ENCODE measurements at regions not wholly inside any gene's neighbourhood (a gene's known extent, or its start where the extent isn't known, plus 50 kb on each side); places are given as distances from the start of the nearest gene placed in this dataset.

GRCh38 chr5:143484601-143485000 is 81.1 kb upstream of the NR3C1 start:
- Histone ChIP-seq H3K36me3 (ENCODE audit: insufficient read depth, low read length) (no peaks in the 10 kb centered on the region), H3K27ac (ENCODE audit: low read depth, low read length) (no peak overlapping the region), H3K27me3 (ENCODE audit: insufficient read depth, low read length) (no peaks in the 10 kb centered on the region), H3K4me3 (ENCODE audit: low read depth, low read length) (no peak overlapping the region), H3K79me2 (ENCODE audit: control insufficient read depth, insufficient read depth, low read length, unreplicated experiment) (no peaks in the 10 kb centered on the region), H2AFZ (ENCODE audit: low read length, unreplicated experiment) (no peak overlapping the region), H3K4me1 (ENCODE audit: control insufficient read depth, insufficient read depth, low read length, unreplicated experiment) (no peaks in the 10 kb centered on the region)

GRCh38 chr5:143481697-143482531 is 78.4 kb upstream of the NR3C1 start:
- Histone ChIP-seq H3K27me3 (ENCODE audit: insufficient read depth, low read length) (no peaks in the 10 kb centered on the region), H3K4me3 (ENCODE audit: low read depth, low read length) (no peak overlapping the region), H3K79me2 (ENCODE audit: control insufficient read depth, insufficient read depth, low read length, unreplicated experiment) (no peaks in the 10 kb centered on the region), H2AFZ (ENCODE audit: low read length, unreplicated experiment) (no peak overlapping the region), H3K36me3 (ENCODE audit: insufficient read depth, low read length) (no peaks in the 10 kb centered on the region), H3K27ac (ENCODE audit: low read depth, low read length) (no peak overlapping the region), H3K4me1 (ENCODE audit: control insufficient read depth, insufficient read depth, low read length, unreplicated experiment) (no peaks in the 10 kb centered on the region)

DNA sequence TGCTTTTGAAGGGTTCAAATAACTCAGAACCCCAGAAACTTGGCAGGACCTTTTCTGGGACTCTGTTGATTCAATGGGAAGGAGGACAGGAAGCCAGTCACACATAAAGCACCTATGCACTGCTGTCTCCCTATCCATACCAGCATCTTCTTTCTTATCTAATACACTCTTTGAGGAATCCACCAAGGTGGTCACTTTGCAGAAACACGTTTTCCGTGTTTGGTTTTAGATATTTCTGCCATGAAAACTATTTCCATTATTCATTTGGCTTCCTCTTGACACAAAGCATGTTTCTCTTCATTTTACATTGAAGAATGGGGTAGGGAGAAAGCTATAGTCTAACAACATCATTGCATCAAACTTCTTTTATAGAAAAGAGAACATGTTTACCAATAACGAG is 76.5 kb upstream of the NR3C1 start:
- Histone ChIP-seq H3K4me3 (ENCODE audit: low read depth, low read length) (no peak overlapping the region), H3K27ac (ENCODE audit: low read depth, low read length) (no peak overlapping the region), H3K79me2 (ENCODE audit: control insufficient read depth, insufficient read depth, low read length, unreplicated experiment) (no peaks in the 10 kb centered on the region), H3K36me3 (ENCODE audit: insufficient read depth, low read length) (no peaks in the 10 kb centered on the region), H3K27me3 (ENCODE audit: insufficient read depth, low read length) (no peaks in the 10 kb centered on the region), H3K4me1 (ENCODE audit: control insufficient read depth, insufficient read depth, low read length, unreplicated experiment) (no peaks in the 10 kb centered on the region), H2AFZ (ENCODE audit: low read length, unreplicated experiment) (no peak overlapping the region)

- H3K4me3 ChIP-seq (ENCODE audit: low read depth, low read length): no peak overlapping the region
- no peak overlapping the region for H3K27ac ChIP-seq (ENCODE audit: low read depth, low read length)
- no peaks in the 10 kb centered on the region for H3K79me2 ChIP-seq (ENCODE audit: control insufficient read depth, insufficient read depth, low read length, unreplicated experiment)
- H2AFZ ChIP-seq (ENCODE audit: low read length, unreplicated experiment): no peak overlapping the region
- no peaks in the 10 kb centered on the region for H3K4me1 ChIP-seq (ENCODE audit: control insufficient read depth, insufficient read depth, low read length, unreplicated experiment)
- H3K27me3 ChIP-seq (ENCODE audit: insufficient read depth, low read length): no peaks in the 10 kb centered on the region
- no peaks in the 10 kb centered on the region for H3K36me3 ChIP-seq (ENCODE audit: insufficient read depth, low read length)
Measured at GRCh38 chr5:143479394-143479793, 75.9 kb upstream of the NR3C1 start.

- H3K4me1 ChIP-seq (ENCODE audit: control insufficient read depth, insufficient read depth, low read length, unreplicated experiment): peaks cover 3% of the 10 kb centered on the region
- H3K36me3 ChIP-seq (ENCODE audit: insufficient read depth, low read length): no peaks in the 10 kb centered on the region
- H2AFZ ChIP-seq (ENCODE audit: low read length, unreplicated experiment): no peak overlapping the region
- no peaks in the 10 kb centered on the region for H3K79me2 ChIP-seq (ENCODE audit: control insufficient read depth, insufficient read depth, low read length, unreplicated experiment)
- no peak overlapping the region for H3K27ac ChIP-seq (ENCODE audit: low read depth, low read length)
- H3K27me3 ChIP-seq (ENCODE audit: insufficient read depth, low read length): no peaks in the 10 kb centered on the region
- no peak overlapping the region for H3K4me3 ChIP-seq (ENCODE audit: low read depth, low read length)
Measured at GRCh38 chr5:143476601-143477211, 73.2 kb upstream of the NR3C1 start.

- no peaks in the 10 kb centered on the region for H3K36me3 ChIP-seq (ENCODE audit: insufficient read depth, low read length)
- no peak overlapping the region for H3K27ac ChIP-seq (ENCODE audit: low read depth, low read length)
- H3K27me3 ChIP-seq (ENCODE audit: insufficient read depth, low read length): no peaks in the 10 kb centered on the region
- H2AFZ ChIP-seq (ENCODE audit: low read length, unreplicated experiment): no peak overlapping the region
- H3K4me1 ChIP-seq (ENCODE audit: control insufficient read depth, insufficient read depth, low read length, unreplicated experiment): peaks cover 8% of the 10 kb centered on the region
- no peak overlapping the region for H3K4me3 ChIP-seq (ENCODE audit: low read depth, low read length)
- H3K79me2 ChIP-seq (ENCODE audit: control insufficient read depth, insufficient read depth, low read length, unreplicated experiment): no peaks in the 10 kb centered on the region
Measured at GRCh38 chr5:143474616-143475015, 71.1 kb upstream of the NR3C1 start.

DNA sequence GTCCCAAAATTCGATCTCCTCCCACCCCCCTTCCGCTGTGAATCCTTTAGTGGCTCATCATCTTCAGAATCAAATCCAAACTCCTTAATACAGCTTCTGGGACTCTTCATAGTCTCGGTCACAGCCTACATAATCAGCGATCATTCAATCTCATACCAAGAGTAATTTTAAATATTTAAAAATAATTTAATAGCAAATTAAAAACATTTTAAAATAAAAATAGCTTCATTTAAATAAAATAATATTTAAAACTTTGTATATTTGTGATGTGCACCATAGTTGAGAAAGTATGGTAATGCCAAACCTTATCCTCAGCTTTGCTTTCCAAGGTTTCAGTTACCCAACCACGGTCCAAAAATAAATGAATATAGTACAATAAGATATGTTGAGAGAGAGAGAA is 70.0 kb upstream of the NR3C1 start:
- H3K27ac ChIP-seq (ENCODE audit: low read depth, low read length): no peak overlapping the region
- H3K79me2 ChIP-seq (ENCODE audit: control insufficient read depth, insufficient read depth, low read length, unreplicated experiment): no peaks in the 10 kb centered on the region
- no peaks in the 10 kb centered on the region for H3K27me3 ChIP-seq (ENCODE audit: insufficient read depth, low read length)
- H3K4me3 ChIP-seq (ENCODE audit: low read depth, low read length): no peak overlapping the region
- H3K36me3 ChIP-seq (ENCODE audit: insufficient read depth, low read length): no peaks in the 10 kb centered on the region
- peaks cover 8% of the 10 kb centered on the region for H3K4me1 ChIP-seq (ENCODE audit: control insufficient read depth, insufficient read depth, low read length, unreplicated experiment)
- H2AFZ ChIP-seq (ENCODE audit: low read length, unreplicated experiment): no peak overlapping the region

DNA sequence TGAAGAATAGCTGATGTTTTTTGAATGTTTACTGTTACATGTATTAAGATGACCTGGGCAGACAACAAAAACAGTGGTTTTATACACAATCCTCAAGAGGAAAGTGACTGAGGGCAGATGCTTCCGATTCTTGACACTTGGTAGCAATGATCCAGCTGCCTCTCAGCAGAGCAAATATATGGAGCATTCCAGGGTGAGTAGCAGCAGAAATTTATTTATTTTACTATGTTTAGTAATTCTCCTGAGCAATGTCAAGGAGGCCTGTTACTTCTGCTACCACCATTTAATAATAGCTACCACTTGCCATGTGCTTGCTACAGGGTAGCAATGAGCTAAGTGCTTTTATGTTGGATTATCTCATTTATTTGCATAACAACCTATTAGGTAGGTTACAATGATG is 69.1 kb upstream of the NR3C1 start:
- H3K27ac ChIP-seq (ENCODE audit: low read depth, low read length): no peak overlapping the region
- H3K27me3 ChIP-seq (ENCODE audit: insufficient read depth, low read length): no peaks in the 10 kb centered on the region

GRCh38 chr5:143471666-143472464 is 68.4 kb upstream of the NR3C1 start:
- no peaks in the 10 kb centered on the region for H3K36me3 ChIP-seq (ENCODE audit: insufficient read depth, low read length)
- H3K4me3 ChIP-seq (ENCODE audit: low read depth, low read length): no peak overlapping the region
- H3K79me2 ChIP-seq (ENCODE audit: control insufficient read depth, insufficient read depth, low read length, unreplicated experiment): no peaks in the 10 kb centered on the region
- peaks cover 8% of the 10 kb centered on the region for H3K4me1 ChIP-seq (ENCODE audit: control insufficient read depth, insufficient read depth, low read length, unreplicated experiment)
- no peak overlapping the region for H2AFZ ChIP-seq (ENCODE audit: low read length, unreplicated experiment)
- H3K27me3 ChIP-seq (ENCODE audit: insufficient read depth, low read length): no peaks in the 10 kb centered on the region
- no peak overlapping the region for H3K27ac ChIP-seq (ENCODE audit: low read depth, low read length)

More for the DNA sequence above, 69.1 kb upstream of the NR3C1 start:
- Histone ChIP-seq H3K4me1 (ENCODE audit: control insufficient read depth, insufficient read depth, low read length, unreplicated experiment) (peaks cover 8% of the 10 kb centered on the region), H3K79me2 (ENCODE audit: control insufficient read depth, insufficient read depth, low read length, unreplicated experiment) (no peaks in the 10 kb centered on the region), H3K36me3 (ENCODE audit: insufficient read depth, low read length) (no peaks in the 10 kb centered on the region), H3K4me3 (ENCODE audit: low read depth, low read length) (no peak overlapping the region), H2AFZ (ENCODE audit: low read length, unreplicated experiment) (no peak overlapping the region)

- Histone ChIP-seq H2AFZ (ENCODE audit: low read length, unreplicated experiment) (no peak overlapping the region), H3K79me2 (ENCODE audit: control insufficient read depth, insufficient read depth, low read length, unreplicated experiment) (no peaks in the 10 kb centered on the region), H3K4me3 (ENCODE audit: low read depth, low read length) (no peak overlapping the region), H3K36me3 (ENCODE audit: insufficient read depth, low read length) (no peaks in the 10 kb centered on the region), H3K27ac (ENCODE audit: low read depth, low read length) (no peak overlapping the region), H3K4me1 (ENCODE audit: control insufficient read depth, insufficient read depth, low read length, unreplicated experiment) (peaks cover 8% of the 10 kb centered on the region), H3K27me3 (ENCODE audit: insufficient read depth, low read length) (no peaks in the 10 kb centered on the region)
Measured at GRCh38 chr5:143471041-143471509, 67.6 kb upstream of the NR3C1 start.

Data from ACC112 (cell line).